ENCODE measurements at regions not wholly inside any gene's neighbourhood (a gene's known extent, or its start where the extent isn't known, plus 50 kb on each side); places are given as distances from the start of the nearest gene placed in this dataset.

DNA sequence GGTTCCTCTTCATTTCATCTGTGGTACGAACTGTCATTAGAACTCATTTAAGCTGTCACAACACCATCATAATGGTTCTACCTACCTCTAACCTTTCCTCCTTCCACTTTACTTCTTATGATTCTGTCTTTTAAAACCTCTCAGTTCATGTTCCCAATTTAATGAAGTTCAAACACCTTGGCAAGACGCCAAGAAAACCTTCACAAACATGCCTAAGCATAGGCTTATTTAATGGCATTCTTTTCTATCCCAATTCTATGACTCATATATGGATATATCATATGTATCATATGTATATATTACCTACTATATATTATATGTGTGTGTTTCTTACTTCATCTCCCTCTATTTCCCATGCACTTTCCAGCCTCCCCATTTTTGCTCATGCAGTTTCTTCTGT is 283.4 kb upstream of the TBX18 start (continued):
- peak; percentile 75 for TF ChIP-seq NFIX (CRISPR knock-in tag; IDR thresholded peaks at IDR 0.05; ENCODE audit: low read depth)
- TF ChIP-seq HDAC6 (IDR thresholded peaks at IDR 0.05; ENCODE audit: low read depth, low read length): no peak
- TF ChIP-seq SMAD2 (IDR thresholded peaks at IDR 0.05; ENCODE audit: low read depth, low read length): no peak
- no peak for TF ChIP-seq ARID4B (CRISPR knock-in tag; IDR thresholded peaks at IDR 0.05)
- no peak for TF ChIP-seq MAFG (tag; conservative IDR thresholded peaks at IDR 0.05)
- peak; percentile 86 for TF ChIP-seq NFIC (IDR thresholded peaks at IDR 0.05)
- TF ChIP-seq MTA2 (IDR thresholded peaks at IDR 0.05; ENCODE audit: low read depth): no peak
- no peak for TF ChIP-seq ZKSCAN8 (CRISPR knock-in tag; IDR thresholded peaks at IDR 0.05)
- no peak for TF ChIP-seq SAP30 (IDR thresholded peaks at IDR 0.05; ENCODE audit: borderline replicate concordance, insufficient read depth, low read depth, low read length, poor library complexity, severe bottlenecking)
- TF ChIP-seq, protein P1, sequence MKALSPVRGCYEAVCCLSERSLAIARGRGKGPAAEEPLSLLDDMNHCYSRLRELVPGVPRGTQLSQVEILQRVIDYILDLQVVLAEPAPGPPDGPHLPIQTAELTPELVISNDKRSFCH (CRISPR knock-in tag; IDR thresholded peaks at IDR 0.05): no peak
- TF ChIP-seq, protein P1 (tag; IDR thresholded peaks at IDR 0.05): no peak
- TF ChIP-seq ZNF609 (CRISPR knock-in tag; IDR thresholded peaks at IDR 0.05; ENCODE audit: borderline replicate concordance): no peak
- TF ChIP-seq NUFIP1 (IDR thresholded peaks at IDR 0.05; ENCODE audit: partially characterized antibody): no peak

Data from K562 (cell line).